CD14-positive monocyte (primary cell): ENCODE measurements at regions not wholly inside any gene's neighbourhood (a gene's known extent, or its start where the extent isn't known, plus 50 kb on each side); places are given as distances from the start of the nearest gene placed in this dataset.

Source experiments
- DNase-seq, 3 donors: peaks; one replicate each; pipeline ENCODE4 v3.0.0-alpha.2; 2011 to 2022
- H2AFZ ChIP-seq: 2 replicates; pipeline ENCODE4 v1.6.0; 2012; ENCODE audit warnings: mild to moderate bottlenecking, low read depth, low read length, inconsistent platforms; ENCODE audit not compliant: insufficient read depth, poor library complexity, severe bottlenecking
- H3K27ac ChIP-seq, 2 donors: 1 replicate in 1 of 2; 2 replicates in 1 of 2; pipeline ENCODE4 v1.5.1; 2012 to 2013; ENCODE audit warnings: low read length in 2 of 2, control low read depth in 1 of 2, inconsistent platforms in 1 of 2, low read depth in 1 of 2, mild to moderate bottlenecking in 1 of 2
- H3K27me3 ChIP-seq, 2 donors: one replicate each; pipeline versions ENCODE4 v1.6.0 to v1.6.1; 2011 to 2013; ENCODE audit warnings: low read length in 2 of 2; ENCODE audit not compliant: control insufficient read depth in 2 of 2, insufficient read depth in 2 of 2
- H3K36me3 ChIP-seq, 2 donors: replicated peaks in 1 of 2; 1 replicate in 1 of 2; 2 replicates in 1 of 2; pipeline versions ENCODE4 v1.5.1 to v1.6.1; 2012 to 2013; ENCODE audit warnings: low read length in 2 of 2, control low read depth in 1 of 2, inconsistent platforms in 1 of 2, mild to moderate bottlenecking in 1 of 2; ENCODE audit not compliant: insufficient read depth in 2 of 2, control insufficient read depth in 1 of 2
- H3K4me1 ChIP-seq, 2 donors: 1 replicate in 1 of 2; 2 replicates in 1 of 2; pipeline versions ENCODE4 v1.5.1 to v1.6.1; 2012 to 2013; ENCODE audit warnings: low read length in 2 of 2, control low read depth in 1 of 2, inconsistent platforms in 1 of 2, mild to moderate bottlenecking in 1 of 2, moderate library complexity in 1 of 2; ENCODE audit not compliant: insufficient read depth in 2 of 2, control insufficient read depth in 1 of 2
- H3K4me2 ChIP-seq: replicated peaks from 2 replicates; pipeline ENCODE3; 2012; ENCODE audit warnings: low read length, moderate library complexity, mild to moderate bottlenecking; ENCODE audit not compliant: poor library complexity, severe bottlenecking; ENCODE audit errors: extremely low read depth
- H3K4me3 ChIP-seq, 3 experiments: fragments of 200-600 bp in 1 of 3; sonication (generic) in 1 of 3; replicated peaks in 1 of 3; 1 replicate in 2 of 3; 2 replicates in 1 of 3; pipeline ENCODE4 v1.5.1; 2011 to 2013; ENCODE audit warnings: low read length in 3 of 3, mild to moderate bottlenecking in 3 of 3, control low read depth in 2 of 3, low read depth in 2 of 3, inconsistent platforms in 1 of 3, moderate library complexity in 1 of 3
- H3K79me2 ChIP-seq: 2 replicates; pipeline ENCODE4 v1.6.0; 2012; ENCODE audit warnings: mild to moderate bottlenecking, control low read depth, inconsistent platforms, low read length, moderate library complexity; ENCODE audit not compliant: insufficient read depth
- H3K9ac ChIP-seq: 2 replicates; pipeline ENCODE4 v1.6.0; 2017; ENCODE audit warnings: low read length, mild to moderate bottlenecking; ENCODE audit not compliant: insufficient read depth, poor library complexity, severe bottlenecking
- H3K9me3 ChIP-seq, 2 donors: replicated peaks in 1 of 2; 1 replicate in 1 of 2; 2 replicates in 1 of 2; pipeline versions ENCODE4 v1.5.1 to v1.6.1; 2012 to 2013; ENCODE audit warnings: low read length in 2 of 2, control low read depth in 1 of 2; ENCODE audit not compliant: control insufficient read depth in 1 of 2, insufficient read depth in 1 of 2
- H4K20me1 ChIP-seq: 2 replicates; pipeline ENCODE4 v1.6.0; 2012; ENCODE audit warnings: mild to moderate bottlenecking, low read length, control low read depth, moderate library complexity; ENCODE audit not compliant: insufficient read depth
- H3K27ac Mint-ChIP-seq, 7 donors: one replicate each; pipeline ENCODE4 v1.8.0; 2020; ENCODE audit warnings: mild to moderate bottlenecking in 7 of 7, mixed read lengths in 7 of 7, moderate library complexity in 6 of 7, inconsistent platforms in 2 of 7
- H3K27me3 Mint-ChIP-seq, 3 donors: one replicate each; pipeline ENCODE4 v1.8.0; 2021 to 2022; ENCODE audit warnings: low read depth in 3 of 3, mild to moderate bottlenecking in 3 of 3, mixed read lengths in 3 of 3, moderate library complexity in 3 of 3, inconsistent platforms in 1 of 3
- H3K36me3 Mint-ChIP-seq, 2 donors: one replicate each; pipeline ENCODE4 v1.8.0; 2020; ENCODE audit warnings: mixed read lengths in 2 of 2, inconsistent platforms in 1 of 2, mild to moderate bottlenecking in 1 of 2
- H3K4me1 Mint-ChIP-seq: one replicate; pipeline ENCODE4 v1.8.0; 2020; ENCODE audit warnings: mild to moderate bottlenecking, mixed read lengths
- H3K4me3 Mint-ChIP-seq, 2 donors: one replicate each; pipeline ENCODE4 v1.8.0; 2020; ENCODE audit warnings: mild to moderate bottlenecking in 2 of 2, mixed read lengths in 2 of 2, moderate library complexity in 1 of 2
- H3K9me3 Mint-ChIP-seq, 7 donors: one replicate each; pipeline ENCODE4 v1.8.0; 2020 to 2022; ENCODE audit warnings: mixed read lengths in 7 of 7, mild to moderate bottlenecking in 6 of 7, moderate library complexity in 6 of 7, inconsistent platforms in 2 of 7
- CTCF ChIP-seq: fragments of 200-600 bp; IDR thresholded peaks from one replicate; pipeline ENCODE4 v1.8.0; 2022; ENCODE audit warnings: antibody characterized with exemption, mild to moderate bottlenecking
- WGBS: methylation state at CpG from one replicate; pipeline ENCODE4 v1.1.5; 2013; ENCODE audit warnings: missing lambda C conversion rate; ENCODE audit not compliant: insufficient coverage; 5-methylcytosine and 5-hydroxymethylcytosine counted together
- intact Hi-C, 2 donors: fragments of 100-400 bp; cut with micrococcal nuclease; formaldehyde crosslinking; loops; one replicate each; pipeline versions ENCODE4 v1.15.0 to v1.15.1; 2023

- Histone ChIP-seq H3K4me3 (no peak overlapping the region), H3K4me1 (no peaks in the 10 kb centered on the region), H4K20me1 (no peaks in the 10 kb centered on the region), H3K27me3 (no peaks in the 10 kb centered on the region), H3K4me2 (no peak overlapping the region), H3K9ac (no peak overlapping the region), H3K9me3 (peaks cover 4 to 7% of the 10 kb centered on the region in 2 donors), H2AFZ (no peak overlapping the region), H3K79me2 (no peaks in the 10 kb centered on the region), H3K27ac (no peak overlapping the region), H3K36me3 (no peaks in the 10 kb centered on the region)
- Mint-ChIP-seq H3K9me3 (peaks cover 3 to 13% (median 5%) of the 10 kb centered on the region in 7 donors), H3K36me3 (no peaks in the 10 kb centered on the region), H3K27ac (no peak overlapping the region), H3K27me3 (no peaks in the 10 kb centered on the region), H3K4me3 (no peak overlapping the region), H3K4me1 (no peaks in the 10 kb centered on the region)
- WGBS: 92% methylated on average over 7 of the region's 12 CpGs
- DNase-seq: no peak
- no peak for TF ChIP-seq CTCF
- intact Hi-C loops: no loop called here
These were observed 54.5 kb upstream of the UGT2B15 start for GRCh38 chr4:68724922-68725321.

GRCh38 chr4:68732653-68733466 lies 62.4 kb upstream of the UGT2B15 start:
- H4K20me1 ChIP-seq: no peaks in the 10 kb centered on the region
- H3K4me1 ChIP-seq: no peaks in the 10 kb centered on the region
- no peak overlapping the region for H3K4me3 Mint-ChIP-seq
- peaks cover 0 to 5% of the 10 kb centered on the region in 2 donors for H3K9me3 ChIP-seq
- H3K79me2 ChIP-seq: no peaks in the 10 kb centered on the region
- H3K4me1 Mint-ChIP-seq: no peaks in the 10 kb centered on the region
- no peaks in the 10 kb centered on the region for H3K36me3 ChIP-seq
- H3K9me3 Mint-ChIP-seq: peaks cover 0 to 10% (median 4%) of the 10 kb centered on the region in 7 donors
- no peak for DNase-seq
- H3K27me3 Mint-ChIP-seq: no peaks in the 10 kb centered on the region
- intact Hi-C loops: no loop called here
- H3K36me3 Mint-ChIP-seq: no peaks in the 10 kb centered on the region
- no peak for TF ChIP-seq CTCF
- H3K27ac ChIP-seq: no peak overlapping the region
- WGBS: 60% methylated on average over 1 of the region's 5 CpGs
- no peak overlapping the region for H2AFZ ChIP-seq
- H3K27ac Mint-ChIP-seq: no peak overlapping the region
- H3K27me3 ChIP-seq: no peaks in the 10 kb centered on the region
- no peak overlapping the region for H3K4me2 ChIP-seq
- no peak overlapping the region for H3K4me3 ChIP-seq
- H3K9ac ChIP-seq: no peak overlapping the region
